ENCODE measurements at regions not wholly inside any gene's neighbourhood (a gene's known extent, or its start where the extent isn't known, plus 50 kb on each side); places are given as distances from the start of the nearest gene placed in this dataset.

- DNase-seq = no peak
These were observed 205.5 kb downstream of the USP12 start for GRCh38 chr13:26965952-26966700.

DNA sequence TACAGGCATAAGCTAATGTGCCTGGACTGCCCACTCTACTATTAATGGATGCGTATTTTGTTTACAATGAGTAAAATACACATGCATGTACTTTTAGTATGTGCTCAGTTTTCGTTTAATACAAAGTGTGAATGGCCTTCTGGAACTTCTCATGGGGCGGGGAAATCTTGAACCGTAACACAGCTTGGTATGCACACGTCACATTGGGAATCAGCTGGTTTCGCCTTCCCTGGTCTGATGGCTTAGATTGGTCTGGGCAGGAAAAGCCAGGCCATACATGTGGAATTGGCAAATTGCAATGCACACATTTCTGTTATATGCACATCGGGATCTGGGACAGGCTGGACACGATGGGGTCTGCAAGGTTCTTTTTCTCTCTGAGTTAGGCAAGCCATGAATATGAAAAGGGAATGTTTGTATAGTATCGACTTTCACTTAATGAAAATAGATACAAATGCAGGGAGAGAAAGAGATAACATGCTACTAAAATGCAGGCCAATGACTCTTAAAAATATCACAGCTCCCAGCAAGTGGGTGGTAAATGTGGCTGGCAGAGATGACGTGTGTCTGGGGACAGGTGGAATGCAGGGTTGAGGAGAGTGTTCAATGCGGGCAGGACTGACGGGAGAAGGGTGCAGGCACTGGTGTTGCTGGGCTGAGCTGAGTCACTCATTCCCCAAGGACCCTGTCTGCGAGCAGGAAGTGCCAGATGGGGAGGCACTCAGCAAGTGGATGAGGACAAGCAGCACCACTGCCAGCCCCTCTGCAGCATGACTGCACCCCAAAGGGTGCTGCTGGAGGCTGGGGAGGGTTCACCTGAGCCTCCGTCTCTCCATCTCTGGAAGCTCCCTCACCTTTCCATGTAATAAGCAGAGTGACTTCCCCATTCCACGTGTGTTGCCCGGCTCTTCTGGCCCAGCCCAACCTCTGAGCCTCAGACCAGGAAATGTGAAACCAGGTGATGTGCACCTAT lies 204.0 kb upstream of the GPR12 start:
- DNase-seq = no peak

- DNase-seq = no peak
These were observed 202.1 kb upstream of the GPR12 start for GRCh38 chr13:26962671-26963070.

DNA sequence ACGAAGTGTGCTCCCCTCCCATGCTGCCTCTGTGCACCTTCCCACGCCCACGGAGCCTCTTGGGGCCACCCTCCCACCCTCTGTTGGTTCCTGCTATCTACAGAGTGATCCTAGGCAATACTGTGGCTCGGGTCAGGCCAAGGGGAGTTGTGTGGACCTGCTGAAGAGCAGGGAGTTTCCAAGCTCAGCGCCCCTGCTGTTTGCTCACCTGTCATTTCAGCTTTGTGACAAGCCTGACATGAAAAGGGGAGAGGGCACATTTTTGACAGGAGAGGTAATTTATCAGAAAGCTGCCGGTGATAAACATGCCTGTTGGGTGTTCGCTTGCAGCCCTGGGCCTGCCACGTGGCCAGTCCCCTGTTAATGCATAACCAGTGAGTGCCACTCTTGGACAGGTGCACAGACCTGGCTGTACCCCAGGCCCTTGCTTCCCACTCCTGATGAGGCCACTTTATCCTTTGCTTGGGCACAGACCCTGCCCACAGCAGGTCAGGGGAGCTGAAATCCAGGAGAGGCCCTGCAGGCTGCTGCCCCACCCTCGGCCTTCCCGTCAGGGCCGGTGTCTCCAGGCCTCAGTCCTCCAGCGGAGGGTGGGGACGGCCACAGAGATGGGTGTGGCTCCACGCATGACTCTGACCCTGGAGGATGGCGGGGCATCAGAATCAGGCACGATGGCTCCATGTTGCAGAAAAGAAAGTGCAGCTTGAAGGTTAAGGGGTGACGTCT lies 201.5 kb upstream of the GPR12 start:
- DNase-seq = no peak

GRCh38 chr13:26957182-26957581 lies 196.6 kb upstream of the GPR12 start:
- DNase-seq = no peak

DNA sequence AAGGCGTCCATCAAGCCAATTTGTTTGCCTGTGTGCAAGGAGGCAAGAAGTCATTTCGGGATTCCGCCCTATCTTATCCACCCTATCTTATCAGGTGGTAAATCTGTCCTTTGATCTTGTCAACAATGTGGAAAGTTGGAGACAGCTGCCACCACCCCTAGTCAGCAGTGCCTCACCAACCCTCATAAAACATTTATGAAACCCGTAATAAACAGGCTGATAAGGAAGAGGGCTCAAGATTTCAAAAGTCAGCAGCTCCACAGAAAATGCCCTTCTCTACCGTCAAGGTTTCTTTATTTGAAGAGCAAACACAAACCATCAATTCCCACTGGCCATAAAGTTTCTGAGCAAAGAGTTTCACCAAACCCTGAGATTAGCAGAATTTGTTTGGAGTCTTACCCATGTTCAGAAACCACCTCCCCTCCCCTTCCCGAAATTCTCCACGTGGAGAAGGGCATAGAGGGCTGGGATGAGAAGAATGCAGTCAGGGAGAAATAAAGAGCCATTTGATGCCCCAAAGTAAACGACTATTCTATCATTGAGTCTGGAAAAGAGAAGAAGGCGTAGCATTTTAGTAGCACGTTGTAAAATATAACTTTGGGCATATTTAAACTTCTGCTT lies 196.0 kb upstream of the GPR12 start:
- no peak for DNase-seq

GRCh38 chr13:26954976-26955375 lies 194.4 kb upstream of the GPR12 start:
- DNase-seq = no peak

GRCh38 chr13:26953291-26953690 lies 192.7 kb upstream of the GPR12 start:
- no peak for DNase-seq

GRCh38 chr13:26952551-26953143 lies 192.1 kb upstream of the GPR12 start:
- DNase-seq = no peak

DNA sequence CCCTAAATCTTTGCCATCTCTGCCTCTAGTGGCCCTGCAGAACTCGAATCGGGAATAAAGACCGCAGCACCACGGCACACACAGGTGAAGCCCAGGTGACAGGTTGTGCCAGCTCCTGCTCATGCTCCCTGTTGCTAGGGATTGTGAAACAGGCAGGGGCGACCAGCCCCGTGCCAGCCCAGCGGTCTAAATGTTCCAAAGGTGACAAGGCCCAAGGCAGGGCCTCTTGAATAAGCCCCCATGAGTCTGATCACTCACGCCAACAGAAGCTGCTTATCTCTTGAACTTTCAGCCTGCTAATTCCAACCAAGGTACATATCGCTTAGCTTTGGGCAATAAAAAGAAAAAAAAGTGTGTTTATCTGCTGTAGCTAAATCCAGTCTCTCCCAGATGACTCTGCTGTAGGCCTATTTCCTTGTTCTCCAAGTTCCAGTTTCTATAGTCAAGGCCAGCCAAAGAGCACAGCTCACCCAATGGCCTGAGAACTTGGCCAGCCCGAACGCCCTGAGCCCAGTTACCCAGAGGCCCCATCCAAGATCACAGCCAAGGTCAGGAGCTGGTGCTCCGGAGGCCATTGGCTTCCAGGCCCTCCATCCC lies 191.1 kb upstream of the GPR12 start:
- no peak for DNase-seq

- no peak for DNase-seq
These were observed 190.4 kb upstream of the GPR12 start for GRCh38 chr13:26950968-26951367.

- no peak for DNase-seq
These were observed 190.0 kb upstream of the GPR12 start for GRCh38 chr13:26950546-26950945.

GRCh38 chr13:26949701-26950502 lies 189.3 kb upstream of the GPR12 start:
- no peak for DNase-seq

GRCh38 chr13:26948353-26948752 lies 187.8 kb upstream of the GPR12 start:
- DNase-seq = no peak

DNA sequence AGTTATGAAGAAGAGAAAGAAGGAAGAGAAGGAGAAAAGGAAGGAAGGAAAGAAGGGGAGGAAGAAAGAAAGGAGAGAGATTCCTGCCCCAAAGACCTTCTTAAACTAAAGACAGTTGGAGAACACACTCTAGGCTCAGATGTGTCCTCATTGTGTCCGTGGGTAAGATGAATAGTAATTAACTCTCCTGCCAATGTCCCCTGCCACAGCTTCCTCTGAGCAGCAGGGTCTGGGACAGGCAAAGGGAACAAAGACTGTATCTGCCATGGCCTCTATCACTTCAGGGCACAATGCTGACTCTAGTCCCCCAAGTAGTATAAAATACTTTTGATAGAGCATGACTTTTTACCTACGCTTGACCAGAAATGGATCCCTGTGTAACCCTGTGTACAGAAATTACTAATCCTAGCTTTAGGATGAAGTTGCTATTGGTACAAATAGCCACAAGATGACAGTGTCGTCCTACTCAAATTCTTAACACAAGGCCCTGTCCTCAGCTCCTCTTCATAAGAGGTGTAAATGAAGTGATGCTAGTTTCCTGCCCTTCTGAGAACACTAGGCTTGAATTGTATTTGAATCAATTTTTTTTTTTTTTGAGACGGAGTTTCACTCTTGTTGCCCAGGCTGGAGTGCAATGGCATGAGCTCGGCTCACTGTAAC lies 186.2 kb upstream of the GPR12 start:
- DNase-seq = no peak

DNA sequence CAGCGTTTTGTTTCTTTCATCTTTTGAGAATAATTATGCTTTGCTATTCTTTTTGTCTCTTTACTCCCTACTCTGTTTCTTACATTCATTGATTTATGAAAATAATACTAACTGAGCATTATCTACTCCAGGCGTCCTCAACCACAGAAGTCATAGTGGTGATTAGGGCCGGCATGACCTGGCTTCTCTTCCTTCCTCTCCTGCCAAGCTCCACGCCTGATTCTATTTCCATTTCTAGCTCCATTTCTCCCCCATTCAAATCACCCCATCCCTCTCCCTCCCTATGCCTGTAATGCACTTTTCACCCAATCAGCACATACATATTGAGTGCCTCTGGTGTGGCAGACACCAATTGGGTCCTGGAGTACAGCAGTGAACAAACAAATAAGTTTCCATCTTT lies 183.2 kb upstream of the GPR12 start:
- DNase-seq = no peak

- DNase-seq = no peak
These were observed 181.6 kb upstream of the GPR12 start for GRCh38 chr13:26942184-26942583.

DNA sequence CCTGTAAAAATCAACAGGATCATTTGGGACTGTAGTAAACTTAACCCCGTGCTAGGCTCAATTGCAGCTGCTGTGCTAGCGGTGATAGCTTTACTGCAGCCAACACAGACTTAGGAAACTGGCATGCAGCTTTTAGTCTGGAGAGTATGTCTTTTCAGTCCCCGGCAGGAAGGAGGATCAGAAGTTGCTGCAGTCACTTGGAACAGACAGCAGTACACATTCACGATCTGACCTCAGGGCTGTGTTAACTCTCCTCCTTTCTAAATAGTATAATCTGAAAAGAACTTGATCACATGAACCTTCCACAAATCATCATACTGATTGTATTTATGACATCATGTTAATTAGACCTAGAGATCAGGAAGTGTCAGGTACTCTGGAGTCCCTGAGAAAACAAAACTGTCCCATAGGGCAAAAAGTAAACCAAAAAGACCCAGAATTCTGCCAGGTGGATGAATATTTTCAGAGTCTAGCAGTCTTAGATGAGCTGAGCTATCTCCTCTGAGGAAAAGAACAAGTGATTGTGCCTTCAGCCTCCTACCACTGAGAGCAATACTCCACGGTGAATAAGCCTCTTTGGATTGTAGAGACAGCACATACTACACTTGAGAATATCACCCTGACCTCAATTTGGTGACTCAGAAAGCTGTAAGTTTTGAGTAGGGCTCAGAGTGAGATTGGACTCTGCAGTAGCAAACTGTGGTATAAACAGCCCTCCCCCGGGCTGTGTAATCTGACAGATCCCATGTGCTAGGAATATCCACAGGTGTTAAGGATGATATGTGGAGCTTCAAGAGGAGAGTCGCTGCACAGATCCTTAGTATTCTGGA lies 181.0 kb upstream of the GPR12 start:
- DNase-seq = no peak

- DNase-seq = no peak
These were observed 173.5 kb upstream of the GPR12 start for GRCh38 chr13:26934096-26934495.

GRCh38 chr13:26932465-26932864 lies 171.9 kb upstream of the GPR12 start:
- no peak for DNase-seq
